BLaER1 treated with 17β-estradiol and CSF1 and Interleukin-3, amounts not matched to agents 10 nM and 100 nM (cell line): ENCODE measurements at regions not wholly inside any gene's neighbourhood (a gene's known extent, or its start where the extent isn't known, plus 50 kb on each side); places are given as distances from the start of the nearest gene placed in this dataset.

ENCODE experiments used
- H3K27ac ChIP-seq, 11 experiments: shearing (Covaris generic); formaldehyde crosslinking; 2 replicates each; pipeline ENCODE4 v1.8.1; 2022
- H3K27me3 ChIP-seq, 11 experiments: shearing (Covaris generic); formaldehyde crosslinking; 2 replicates each; pipeline ENCODE4 v1.8.1; 2022
- H3K36me3 ChIP-seq, 11 experiments: shearing (Covaris generic); formaldehyde crosslinking; 2 replicates each; pipeline ENCODE4 v1.8.1; 2022
- H3K4me1 ChIP-seq, 10 experiments: shearing (Covaris generic); formaldehyde crosslinking; 2 replicates each; pipeline ENCODE4 v1.8.1; 2022
- H3K4me2 ChIP-seq, 11 experiments: shearing (Covaris generic); formaldehyde crosslinking; 2 replicates each; pipeline ENCODE4 v1.8.1; 2022
- H3K4me3 ChIP-seq, 10 experiments: shearing (Covaris generic); formaldehyde crosslinking; 2 replicates each; pipeline ENCODE4 v1.8.1; 2022
- H3K9ac ChIP-seq, 11 experiments: shearing (Covaris generic); formaldehyde crosslinking; 2 replicates each; pipeline ENCODE4 v1.8.1; 2022
- H3K9me3 ChIP-seq, 11 experiments: shearing (Covaris generic); formaldehyde crosslinking; replicated peaks in 1 of 11; 2 replicates each; pipeline ENCODE4 v1.8.1; 2022
- H4K20me1 ChIP-seq, 11 experiments: shearing (Covaris generic); formaldehyde crosslinking; 2 replicates each; pipeline ENCODE4 v1.8.1; 2022
- Cebpa-rat ChIP-seq, 11 experiments: shearing (Covaris generic); IDR thresholded peaks; 2 replicates each; pipeline ENCODE4 v1.8.1; 2022

DNA sequence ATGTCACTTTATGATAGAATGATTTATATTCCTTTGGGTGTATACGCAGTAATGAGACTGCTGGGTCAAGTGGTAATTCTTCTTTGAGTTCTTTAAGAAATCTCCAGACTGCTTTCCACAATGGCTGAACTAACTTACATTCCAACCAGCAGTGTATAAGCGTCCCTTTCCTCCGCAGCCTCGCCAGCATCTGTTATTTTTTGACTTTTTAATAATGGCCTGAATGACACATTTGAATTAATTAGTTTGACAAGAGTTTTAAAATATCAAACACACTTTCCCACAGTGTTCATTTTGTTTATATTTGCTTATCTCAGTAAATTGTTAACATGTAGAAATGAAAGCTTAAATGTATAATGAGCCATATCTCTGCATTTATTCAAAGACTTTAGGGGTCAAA lies 116.8 kb downstream of the TES start:
- no peak for TF ChIP-seq Cebpa-rat (IDR thresholded peaks at IDR 0.05)
- Histone ChIP-seq H3K27ac (no peak overlapping the region), H3K36me3 (no peaks in the 10 kb centered on the region), H3K4me3 (no peak overlapping the region), H3K9me3 (no peaks in the 10 kb centered on the region), H3K4me1 (no peaks in the 10 kb centered on the region), H3K27me3 (no peaks in the 10 kb centered on the region), H4K20me1 (no peaks in the 10 kb centered on the region), H3K9ac (no peak overlapping the region), H3K4me2 (no peak overlapping the region)

DNA sequence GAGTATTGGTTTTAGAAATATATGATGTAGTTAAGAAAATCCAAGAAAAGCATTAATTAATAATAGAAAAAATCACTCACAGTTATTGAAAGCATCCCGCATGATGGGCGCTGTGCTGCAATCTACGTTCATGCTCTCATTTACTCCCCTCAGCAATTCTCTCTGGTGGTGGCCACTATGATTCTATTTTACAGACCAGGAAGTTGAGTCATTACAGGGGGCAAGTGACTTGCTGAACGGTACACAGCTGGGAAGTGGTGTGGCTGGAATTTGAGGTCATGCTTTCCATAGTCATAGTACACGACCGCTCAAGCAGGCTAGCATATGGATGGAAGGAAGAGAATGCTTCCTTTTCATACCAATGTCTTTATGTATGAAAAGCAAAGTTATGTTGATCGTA lies 117.4 kb downstream of the TES start:
- H3K36me3 ChIP-seq: no peaks in the 10 kb centered on the region
- no peaks in the 10 kb centered on the region for H3K27me3 ChIP-seq
- no peaks in the 10 kb centered on the region for H3K4me1 ChIP-seq
- H3K4me2 ChIP-seq: no peak overlapping the region
- H3K9me3 ChIP-seq: no peaks in the 10 kb centered on the region
- H4K20me1 ChIP-seq: no peaks in the 10 kb centered on the region
- H3K4me3 ChIP-seq: no peak overlapping the region
- H3K9ac ChIP-seq: no peak overlapping the region
- no peak for TF ChIP-seq Cebpa-rat (IDR thresholded peaks at IDR 0.05)
- H3K27ac ChIP-seq: no peak overlapping the region

DNA sequence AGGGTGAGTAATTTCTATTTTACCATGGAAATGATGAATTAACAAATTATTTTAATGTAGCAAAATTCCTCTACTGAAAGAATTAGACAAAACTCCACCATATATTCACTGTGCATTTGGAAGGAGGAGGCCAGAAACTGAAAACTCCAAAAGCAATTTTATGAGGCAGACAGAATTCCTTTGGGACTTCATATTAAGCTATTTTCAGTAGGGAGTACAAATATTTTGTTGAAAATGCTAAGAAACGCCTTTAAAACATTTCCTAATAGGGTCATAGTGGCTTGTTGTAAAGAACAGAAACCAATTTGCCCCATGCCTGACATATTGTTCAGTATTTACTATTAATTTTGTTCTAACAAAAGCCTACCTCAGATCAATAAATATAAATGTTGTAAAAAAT lies 117.8 kb downstream of the TES start:
- H3K4me2 ChIP-seq: no peak overlapping the region
- H3K36me3 ChIP-seq: no peaks in the 10 kb centered on the region
- no peak overlapping the region for H3K4me3 ChIP-seq
- H3K4me1 ChIP-seq: no peaks in the 10 kb centered on the region
- no peaks in the 10 kb centered on the region for H4K20me1 ChIP-seq
- no peak overlapping the region for H3K9ac ChIP-seq
- no peak overlapping the region for H3K27ac ChIP-seq
- no peak for TF ChIP-seq Cebpa-rat (IDR thresholded peaks at IDR 0.05)
- no peaks in the 10 kb centered on the region for H3K27me3 ChIP-seq
- no peaks in the 10 kb centered on the region for H3K9me3 ChIP-seq

- no peaks in the 10 kb centered on the region for H4K20me1 ChIP-seq
- no peaks in the 10 kb centered on the region for H3K36me3 ChIP-seq
- no peak overlapping the region for H3K27ac ChIP-seq
- H3K9me3 ChIP-seq: no peaks in the 10 kb centered on the region
- H3K4me2 ChIP-seq: no peak overlapping the region
- H3K4me3 ChIP-seq: no peak overlapping the region
- H3K27me3 ChIP-seq: no peaks in the 10 kb centered on the region
- no peak for TF ChIP-seq Cebpa-rat (IDR thresholded peaks at IDR 0.05)
- H3K9ac ChIP-seq: no peak overlapping the region
- no peaks in the 10 kb centered on the region for H3K4me1 ChIP-seq
These were observed 119.6 kb downstream of the TES start for GRCh38 chr7:116329686-116330503.

DNA sequence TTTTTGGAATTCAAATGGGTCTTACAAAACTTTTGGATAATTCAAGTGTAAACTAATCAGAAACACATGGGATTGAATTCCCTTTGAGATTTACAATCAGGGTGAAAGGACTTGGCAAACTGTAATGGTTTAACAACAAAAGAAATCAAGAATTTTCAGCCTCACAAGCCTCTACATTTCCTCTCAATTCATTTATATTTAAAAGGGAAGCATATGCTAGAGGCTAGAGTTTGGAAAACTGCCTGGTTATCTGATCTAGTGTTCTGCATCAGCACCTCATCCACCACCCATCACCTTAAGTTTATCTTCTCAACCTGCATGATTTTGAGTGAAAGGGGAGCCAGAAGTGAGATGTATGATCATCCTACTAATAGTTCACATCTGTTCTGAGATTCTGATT lies 120.7 kb downstream of the TES start:
- Histone ChIP-seq H3K27me3 (no peaks in the 10 kb centered on the region), H3K27ac (no peak overlapping the region), H3K9ac (no peak overlapping the region), H4K20me1 (no peaks in the 10 kb centered on the region), H3K4me1 (no peaks in the 10 kb centered on the region), H3K4me3 (no peak overlapping the region), H3K4me2 (no peak overlapping the region), H3K9me3 (no peaks in the 10 kb centered on the region), H3K36me3 (no peaks in the 10 kb centered on the region)
- TF ChIP-seq Cebpa-rat (IDR thresholded peaks at IDR 0.05): no peak

DNA sequence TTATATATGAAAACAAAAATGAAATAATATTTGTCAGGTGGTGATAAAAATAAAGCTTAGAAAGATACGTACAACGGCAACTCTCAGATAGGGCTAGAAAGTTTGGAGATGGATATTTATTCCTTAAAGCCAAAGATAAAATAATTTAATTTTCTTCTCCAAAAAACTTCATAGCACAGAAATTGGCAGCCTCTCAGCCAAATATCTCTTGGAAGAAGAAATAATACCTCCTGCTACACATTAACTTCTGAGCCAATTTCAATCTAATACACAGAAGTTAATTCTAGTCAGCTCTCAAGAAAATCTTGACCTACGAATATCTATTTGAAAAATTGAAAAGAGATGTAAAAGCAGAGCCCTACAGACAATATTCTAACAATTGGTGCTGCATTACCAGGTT lies 122.4 kb downstream of the TES start:
- Histone ChIP-seq H3K9me3 (no peaks in the 10 kb centered on the region), H3K36me3 (no peaks in the 10 kb centered on the region), H3K27me3 (no peaks in the 10 kb centered on the region), H3K4me1 (no peaks in the 10 kb centered on the region), H3K4me3 (no peak overlapping the region), H3K27ac (no peak overlapping the region), H3K4me2 (no peak overlapping the region), H3K9ac (no peak overlapping the region), H4K20me1 (no peaks in the 10 kb centered on the region)
- TF ChIP-seq Cebpa-rat (IDR thresholded peaks at IDR 0.05): no peak

DNA sequence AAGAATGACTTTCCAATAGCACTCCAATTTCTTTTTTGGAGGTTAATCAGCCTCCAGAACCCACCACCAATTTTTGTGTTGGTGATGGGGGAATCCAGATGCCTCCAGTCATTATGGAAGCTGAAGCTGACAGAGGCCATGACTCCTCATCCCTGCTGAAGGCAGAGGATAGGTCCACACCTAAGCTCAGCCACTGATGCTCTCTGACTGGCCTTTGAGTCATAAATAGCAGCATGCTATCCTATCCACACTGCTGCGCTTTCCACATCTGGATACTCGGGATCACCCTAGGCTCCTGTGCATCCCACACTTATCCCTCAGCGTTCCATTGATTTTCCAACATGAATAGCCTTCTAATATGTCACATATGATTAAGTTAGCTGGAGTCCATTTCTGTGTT lies 124.2 kb downstream of the TES start:
- Histone ChIP-seq H4K20me1 (no peaks in the 10 kb centered on the region), H3K36me3 (no peaks in the 10 kb centered on the region), H3K27ac (no peak overlapping the region), H3K4me3 (no peak overlapping the region), H3K27me3 (no peaks in the 10 kb centered on the region), H3K4me2 (no peak overlapping the region), H3K4me1 (no peaks in the 10 kb centered on the region), H3K9ac (no peak overlapping the region), H3K9me3 (no peaks in the 10 kb centered on the region)
- TF ChIP-seq Cebpa-rat (IDR thresholded peaks at IDR 0.05): no peak

DNA sequence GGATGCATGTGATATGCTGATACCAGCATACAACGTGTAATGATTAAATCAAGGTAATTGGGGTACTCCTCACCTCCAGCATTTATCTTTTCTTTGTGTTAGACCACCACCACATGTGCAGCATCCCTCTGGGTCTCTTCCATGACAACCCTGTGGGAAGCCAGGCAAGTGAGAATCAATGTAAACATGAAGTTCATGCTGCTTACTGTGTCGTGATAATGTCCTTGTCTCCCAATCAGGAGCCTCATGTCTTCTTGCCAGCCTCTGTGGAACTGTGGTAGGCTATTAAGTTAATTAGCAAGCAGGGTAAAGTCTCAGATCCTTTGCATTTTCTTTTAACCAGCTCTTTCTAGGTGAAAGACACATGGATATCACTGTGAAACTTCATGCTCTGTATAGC lies 126.7 kb downstream of the TES start:
- TF ChIP-seq Cebpa-rat (IDR thresholded peaks at IDR 0.05): no peak
- Histone ChIP-seq H3K4me1 (peaks cover 0 to 13% (median 12%) of the 10 kb centered on the region in 10 experiments; a peak in 14 of 20 replicates), H3K27ac (no peak overlapping the region), H3K36me3 (no peaks in the 10 kb centered on the region), H4K20me1 (no peaks in the 10 kb centered on the region), H3K4me3 (no peak overlapping the region), H3K9ac (no peak overlapping the region), H3K4me2 (no peak overlapping the region), H3K9me3 (no peaks in the 10 kb centered on the region), H3K27me3 (no peaks in the 10 kb centered on the region)

DNA sequence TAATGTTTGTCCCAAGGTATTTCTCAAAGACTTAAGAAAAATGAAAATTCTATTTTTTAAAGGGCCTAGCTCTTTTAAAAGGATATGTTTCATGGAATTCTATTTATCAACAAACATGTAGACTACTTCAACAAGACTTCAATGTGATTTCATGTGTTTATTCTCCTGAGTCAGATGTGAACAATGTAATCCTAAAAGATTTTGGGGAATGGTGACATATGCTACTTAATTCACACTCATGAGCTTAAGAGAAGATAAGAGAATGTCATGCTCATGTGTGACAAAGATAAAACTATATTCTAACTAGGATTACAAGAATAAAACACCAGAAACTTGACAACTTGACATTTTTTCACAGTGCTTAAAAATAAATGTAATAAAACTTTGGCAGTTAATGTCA lies 127.5 kb downstream of the TES start:
- TF ChIP-seq Cebpa-rat (IDR thresholded peaks at IDR 0.05): no peak
- peaks cover 0 to 13% (median 12%) of the 10 kb centered on the region in 10 experiments; a peak in 14 of 20 replicates for H3K4me1 ChIP-seq
- no peaks in the 10 kb centered on the region for H3K27me3 ChIP-seq
- no peak overlapping the region for H3K9ac ChIP-seq
- H3K36me3 ChIP-seq: no peaks in the 10 kb centered on the region
- no peaks in the 10 kb centered on the region for H4K20me1 ChIP-seq
- H3K4me3 ChIP-seq: no peak overlapping the region
- no peak overlapping the region for H3K27ac ChIP-seq
- no peaks in the 10 kb centered on the region for H3K9me3 ChIP-seq
- no peak overlapping the region for H3K4me2 ChIP-seq

DNA sequence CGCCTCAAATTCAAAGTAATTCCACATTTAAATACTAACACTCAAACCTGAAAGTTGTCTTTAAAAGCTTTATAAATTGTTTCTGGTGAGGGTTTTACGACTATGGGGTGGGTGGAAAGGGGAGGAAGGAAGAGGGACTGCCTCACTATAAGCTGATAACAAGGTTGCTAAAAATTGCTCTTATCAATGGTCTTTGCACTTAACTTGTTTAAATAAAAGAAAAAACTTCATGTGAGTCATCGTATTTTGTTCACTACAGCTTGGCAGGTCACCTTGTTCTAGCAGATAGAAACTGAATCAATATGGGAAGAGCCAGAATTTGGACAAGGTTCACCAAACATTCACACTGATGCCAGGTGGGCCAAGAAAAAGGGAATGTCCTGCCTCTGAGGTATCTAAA lies 129.2 kb downstream of the TES start:
- H3K36me3 ChIP-seq: no peaks in the 10 kb centered on the region
- no peaks in the 10 kb centered on the region for H4K20me1 ChIP-seq
- H3K4me1 ChIP-seq: peaks cover 0 to 13% (median 12%) of the 10 kb centered on the region in 10 experiments; a peak in 14 of 20 replicates
- H3K4me3 ChIP-seq: no peak overlapping the region
- no peaks in the 10 kb centered on the region for H3K27me3 ChIP-seq
- no peaks in the 10 kb centered on the region for H3K9me3 ChIP-seq
- H3K9ac ChIP-seq: no peak overlapping the region
- TF ChIP-seq Cebpa-rat (IDR thresholded peaks at IDR 0.05): no peak
- H3K27ac ChIP-seq: no peak overlapping the region
- no peak overlapping the region for H3K4me2 ChIP-seq
